PC-3 (cell line): ENCODE measurements at regions not wholly inside any gene's neighbourhood (a gene's known extent, or its start where the extent isn't known, plus 50 kb on each side); places are given as distances from the start of the nearest gene placed in this dataset.

Experiments
- CTCF ChIP-seq: fragments of 300-600 bp; sonication (generic); conservative IDR thresholded peaks from 2 replicates; pipeline ENCODE4 v1.5.1; 2017; ENCODE audit warnings: antibody characterized with exemption, low read depth, mild to moderate bottlenecking, low read length
- EZH2 ChIP-seq: fragments of 300-600 bp; sonication (generic); IDR thresholded peaks from one replicate; pipeline ENCODE4 v1.6.1; 2017; ENCODE audit warnings: antibody characterized with exemption, mild to moderate bottlenecking, low read length; ENCODE audit not compliant: unreplicated experiment
- EZH2phosphoT487 ChIP-seq: fragments of 300-600 bp; sonication (generic); IDR thresholded peaks from 2 replicates; pipeline ENCODE4 v1.6.1; 2018; ENCODE audit warnings: mild to moderate bottlenecking, antibody characterized with exemption, low read length, borderline replicate concordance

- no peak for TF ChIP-seq CTCF
- TF ChIP-seq EZH2, result no peak
- no peak for TF ChIP-seq EZH2phosphoT487
Observed at GRCh38 chr13:76745261-76746200, 140.7 kb downstream of the KCTD12 start.
